Mucosa of gallbladder (tissue), 1 donor: ENCODE measurements at regions not wholly inside any gene's neighbourhood (a gene's known extent, or its start where the extent isn't known, plus 50 kb on each side); places are given as distances from the start of the nearest gene placed in this dataset.
"Not testable (repeated sequence)": the region's sequence is repeated elsewhere in the genome, so short reads cannot be mapped to it uniquely, and the experiment has no call there.

Source experiments
- DNase-seq: peaks from one replicate; pipeline ENCODE4 v3.0.0-alpha.2; 2020; ENCODE audit warnings: low spot score
- donor health status: DM: no; HTN: no; CAD: no.

GRCh38 chr4:149870008-149870407 is 54.4 kb upstream of the IQCM start:
- DNase-seq, result no peak

- DNase-seq, result no peak
These were observed 66.1 kb upstream of the IQCM start for GRCh38 chr4:149881744-149882143.

- no peak for DNase-seq
These were observed 66.6 kb upstream of the IQCM start for GRCh38 chr4:149882251-149882650.

- DNase-seq, result no peak
These were observed 68.4 kb upstream of the IQCM start for GRCh38 chr4:149884046-149884445.

GRCh38 chr4:149884529-149885181 is 69.0 kb upstream of the IQCM start:
- DNase-seq, result no peak

GRCh38 chr4:149885896-149886295 is 70.3 kb upstream of the IQCM start:
- DNase-seq, result no peak

- DNase-seq, result no peak
These were observed 71.3 kb upstream of the IQCM start for GRCh38 chr4:149886786-149887490.

- DNase-seq, result no peak
These were observed 74.3 kb upstream of the IQCM start for GRCh38 chr4:149889991-149890390.

- DNase-seq, result no peak
These were observed 74.9 kb upstream of the IQCM start for GRCh38 chr4:149890531-149890930.

GRCh38 chr4:149891426-149891825 is 75.8 kb upstream of the IQCM start:
- no peak for DNase-seq

GRCh38 chr4:149896432-149896831 is 80.8 kb upstream of the IQCM start:
- no peak for DNase-seq

- no peak for DNase-seq
These were observed 82.1 kb upstream of the IQCM start for GRCh38 chr4:149897783-149898182.

- no peak for DNase-seq
These were observed 85.5 kb upstream of the IQCM start for GRCh38 chr4:149901128-149901527.

GRCh38 chr4:149902242-149902641 is 86.6 kb upstream of the IQCM start:
- DNase-seq, result no peak

- no peak for DNase-seq
These were observed 94.5 kb upstream of the IQCM start for GRCh38 chr4:149910177-149910576.

- no peak for DNase-seq
These were observed 95.1 kb upstream of the IQCM start for GRCh38 chr4:149910604-149911350.

- DNase-seq, result no peak
These were observed 95.7 kb upstream of the IQCM start for GRCh38 chr4:149911354-149911753.

GRCh38 chr4:149912000-149912399 is 96.4 kb upstream of the IQCM start:
- no peak for DNase-seq

- peak; percentile 30 for DNase-seq
These were observed 98.8 kb upstream of the IQCM start for GRCh38 chr4:149914119-149915115.

- DNase-seq, result not testable (repeated sequence)
These were observed 100.1 kb upstream of the IQCM start for GRCh38 chr4:149915735-149916134.

- no peak for DNase-seq
These were observed 108.1 kb upstream of the IQCM start for GRCh38 chr4:149923736-149924135.

- DNase-seq, result no peak
These were observed 111.9 kb upstream of the IQCM start for GRCh38 chr4:149927514-149927913.
